H1 (cell line): ENCODE measurements at regions not wholly inside any gene's neighbourhood (a gene's known extent, or its start where the extent isn't known, plus 50 kb on each side); places are given as distances from the start of the nearest gene placed in this dataset.

Experiments
- CTCF ChIA-PET: fragments of 300-600 bp; sonication (Branson Sonifier 250); formaldehyde crosslinking; loops from one replicate; lab custom pipeline; 2021; ENCODE audit not compliant: partially characterized antibody; lab: Charles Lee
- POLR2A ChIA-PET: fragments of 300-600 bp; sonication (Branson Sonifier 250); formaldehyde crosslinking; loops from one replicate; lab custom pipeline; 2021; ENCODE audit warnings: inconsistent platforms; ENCODE audit not compliant: partially characterized antibody; lab: Charles Lee
- DNase-seq, 2 experiments: peaks; one replicate each; pipeline versions ENCODE4 v3.0.0 to v3.0.0-alpha.2; 2010 to 2022; ENCODE audit warnings: low spot score in 2 of 2, low read depth in 1 of 2, mixed read lengths in 1 of 2
- FAIRE-seq: peaks from 2 replicates; lab custom pipeline; 2011; peaks lifted over from hg19 to GRCh38; lab: Jason Lieb, UNC
- H2AFZ ChIP-seq: 2 replicates; pipeline ENCODE4 v1.8.1; 2012; ENCODE audit warnings: low read length, inconsistent platforms
- H2AK5ac ChIP-seq: 2 replicates; pipeline ENCODE4 v1.6.1; 2013; ENCODE audit warnings: low read depth, low read length
- H2BK120ac ChIP-seq: replicated peaks from 2 replicates; pipeline ENCODE3; 2013; ENCODE audit warnings: low read depth, low read length, inconsistent platforms
- H2BK12ac ChIP-seq: 2 replicates; pipeline ENCODE4 v1.6.1; 2013; ENCODE audit warnings: low read depth, low read length
- H2BK15ac ChIP-seq: 2 replicates; pipeline ENCODE4 v1.6.1; 2013; ENCODE audit warnings: low read length
- H2BK20ac ChIP-seq: 2 replicates; pipeline ENCODE4 v1.6.1; 2013; ENCODE audit warnings: low read length
- H2BK5ac ChIP-seq: 2 replicates; pipeline ENCODE4 v1.6.1; 2013; ENCODE audit warnings: low read depth, low read length
- H3K14ac ChIP-seq: 2 replicates; pipeline ENCODE4 v1.6.1; 2013; ENCODE audit warnings: inconsistent platforms; ENCODE audit not compliant: insufficient read length
- H3K18ac ChIP-seq: 2 replicates; pipeline ENCODE4 v1.6.1; 2013; ENCODE audit warnings: low read length; ENCODE audit errors: extremely low read depth
- H3K23ac ChIP-seq: 2 replicates; pipeline ENCODE4 v1.6.1; 2013; ENCODE audit warnings: inconsistent platforms; ENCODE audit not compliant: insufficient read length
- H3K23me2 ChIP-seq: 2 replicates; pipeline ENCODE4 v1.6.1; 2013; ENCODE audit warnings: low read depth, low read length
- H3K27ac ChIP-seq: 2 replicates; pipeline ENCODE4 v1.6.1; 2011; ENCODE audit warnings: low read depth, low read length, inconsistent platforms
- H3K27me3 ChIP-seq, 4 experiments: replicated peaks in 1 of 4; 1 replicate in 1 of 4; 2 replicates in 3 of 4; pipeline versions ENCODE4 v1.6.1 to v1.8.1; 2011 to 2013; ENCODE audit warnings: low read length in 3 of 4, mild to moderate bottlenecking in 3 of 4, inconsistent platforms in 2 of 4, mixed read lengths in 2 of 4, moderate library complexity in 1 of 4; ENCODE audit not compliant: control insufficient read depth in 3 of 4, insufficient read depth in 3 of 4; ENCODE audit errors: extremely low read depth in 1 of 4
- H3K36me3 ChIP-seq, 4 experiments: 2 replicates each; pipeline versions ENCODE4 v1.6.1 to v1.8.1; 2011 to 2013; ENCODE audit warnings: mild to moderate bottlenecking in 4 of 4, low read length in 3 of 4, moderate library complexity in 2 of 4, control low read depth in 1 of 4, inconsistent platforms in 1 of 4; ENCODE audit not compliant: insufficient read depth in 4 of 4, control insufficient read depth in 2 of 4
- H3K4ac ChIP-seq: replicated peaks from 2 replicates; pipeline ENCODE3; 2013; ENCODE audit warnings: low read length, low read depth, mixed read lengths, inconsistent platforms; ENCODE audit not compliant: insufficient read length
- H3K4me1 ChIP-seq, 4 experiments: replicated peaks in 1 of 4; 1 replicate in 1 of 4; 2 replicates in 3 of 4; pipeline versions ENCODE4 v1.6.1 to v1.8.1; 2011 to 2013; ENCODE audit warnings: low read length in 3 of 4, inconsistent platforms in 2 of 4, mixed read lengths in 1 of 4; ENCODE audit not compliant: insufficient read depth in 4 of 4, control insufficient read depth in 3 of 4
- H3K4me2 ChIP-seq, 2 experiments: 2 replicates each; pipeline versions ENCODE4 v1.6.1 to v1.8.1; 2011 to 2013; ENCODE audit warnings: low read depth in 2 of 2, low read length in 2 of 2, control low read depth in 1 of 2, inconsistent platforms in 1 of 2, mild to moderate bottlenecking in 1 of 2; ENCODE audit not compliant: insufficient read depth in 1 of 2
- H3K4me3 ChIP-seq, 4 experiments: fragments of 200-600, 300-600 bp in 1 of 4; sonication (generic), shearing (Covaris generic), sonication (Bioruptor Twin) in 1 of 4; 2 replicates each; pipeline versions ENCODE4 v1.5.1 to v1.8.1; 2011 to 2016; ENCODE audit warnings: low read length in 4 of 4, low read depth in 3 of 4, control low read depth in 2 of 4, inconsistent platforms in 2 of 4, mild to moderate bottlenecking in 2 of 4, mixed read lengths in 1 of 4, moderate library complexity in 1 of 4; ENCODE audit not compliant: insufficient read depth in 2 of 4; ENCODE audit errors: extremely low read depth in 1 of 4
- H3K56ac ChIP-seq: replicated peaks from 2 replicates; pipeline ENCODE3; 2013; ENCODE audit warnings: low read depth, mild to moderate bottlenecking, mixed read lengths, low read length, inconsistent platforms; ENCODE audit not compliant: insufficient read length
- H3K79me1 ChIP-seq: 2 replicates; pipeline ENCODE4 v1.6.1; 2013; ENCODE audit warnings: low read depth, low read length, control low read depth
- H3K79me2 ChIP-seq, 2 experiments: 2 replicates each; pipeline versions ENCODE4 v1.6.1 to v1.8.1; 2012 to 2013; ENCODE audit warnings: low read length in 2 of 2, mild to moderate bottlenecking in 2 of 2, inconsistent platforms in 1 of 2; ENCODE audit not compliant: insufficient read depth in 2 of 2, control insufficient read depth in 1 of 2
- H3K9ac ChIP-seq, 4 experiments: replicated peaks in 1 of 4; 1 replicate in 1 of 4; 2 replicates in 3 of 4; pipeline versions ENCODE4 v1.6.1 to v1.8.1; 2011 to 2013; ENCODE audit warnings: low read depth in 3 of 4, low read length in 3 of 4, control low read depth in 2 of 4, mild to moderate bottlenecking in 2 of 4, moderate library complexity in 2 of 4, inconsistent platforms in 1 of 4; ENCODE audit errors: extremely low read depth in 1 of 4
- H3K9me3 ChIP-seq, 2 experiments: 2 replicates each; pipeline versions ENCODE4 v1.6.1 to v1.8.1; 2012 to 2013; ENCODE audit warnings: mild to moderate bottlenecking in 2 of 2, moderate library complexity in 2 of 2, control low read depth in 1 of 2, inconsistent platforms in 1 of 2, low read depth in 1 of 2, low read length in 1 of 2, mixed read lengths in 1 of 2; ENCODE audit not compliant: insufficient read depth in 2 of 2
- H4K20me1 ChIP-seq, 2 experiments: replicated peaks in 1 of 2; 2 replicates each; pipeline versions ENCODE3 to v1.8.1; 2011 to 2013; ENCODE audit warnings: inconsistent platforms in 2 of 2, low read length in 2 of 2, mild to moderate bottlenecking in 1 of 2; ENCODE audit not compliant: insufficient read depth in 2 of 2, control insufficient read depth in 1 of 2
- H4K5ac ChIP-seq: 2 replicates; pipeline ENCODE4 v1.6.1; 2013; ENCODE audit warnings: low read length, low read depth, mixed read lengths, inconsistent platforms; ENCODE audit not compliant: insufficient read length
- H4K8ac ChIP-seq: 2 replicates; pipeline ENCODE4 v1.8.0; 2013; ENCODE audit warnings: mild to moderate bottlenecking, moderate library complexity, low read length, inconsistent platforms; ENCODE audit not compliant: insufficient read depth; ENCODE audit errors: extremely low read depth
- H4K91ac ChIP-seq: replicated peaks from 2 replicates; pipeline ENCODE3; 2013; ENCODE audit warnings: low read length, mixed read lengths, inconsistent platforms; ENCODE audit not compliant: insufficient read length
- BRCA1 ChIP-seq: IDR thresholded peaks from 2 replicates; pipeline ENCODE4 v1.6.1; 2012; ENCODE audit warnings: low read depth, low read length, improper control_type of control experiment
- E2F6 ChIP-seq: IDR thresholded peaks from 2 replicates; pipeline ENCODE4 v1.6.1; 2012; ENCODE audit warnings: inconsistent platforms
- FOSL1 ChIP-seq: IDR thresholded peaks from 2 replicates; pipeline ENCODE4 v1.6.1; 2011; ENCODE audit warnings: mild to moderate bottlenecking, low read depth, low read length, moderate library complexity; ENCODE audit not compliant: insufficient read depth
- JUND ChIP-seq: IDR thresholded peaks from 2 replicates; pipeline ENCODE4 v1.6.1; 2011; ENCODE audit warnings: mild to moderate bottlenecking, improper control_type of control experiment, low read length
- PHF8 ChIP-seq: fragments of 200-600 bp; sonication (generic); conservative IDR thresholded peaks from 2 replicates; pipeline ENCODE4 v1.7.1; 2012; ENCODE audit warnings: low read depth, mild to moderate bottlenecking, inconsistent platforms, low read length, moderate library complexity
- SIN3A ChIP-seq, 2 experiments: IDR thresholded peaks in 1 of 2; conservative IDR thresholded peaks in 1 of 2; 2 replicates each; pipeline ENCODE4 v1.6.1; 2011 to 2012; ENCODE audit warnings: low read length in 2 of 2, improper control_type of control experiment in 1 of 2, low read depth in 1 of 2, mild to moderate bottlenecking in 1 of 2
- SP2 ChIP-seq: IDR thresholded peaks from 2 replicates; pipeline ENCODE4 v1.6.1; 2012; ENCODE audit warnings: mild to moderate bottlenecking, low read length, inconsistent platforms
- WGBS, 2 experiments: shearing (Covaris generic) in 1 of 2; methylation state at CpG; one replicate each; pipeline versions ENCODE4 v1.1.6 to v1.1.7; 2013 to 2015; ENCODE audit warnings: low lambda C conversion rate in 2 of 2, mixed read lengths in 2 of 2, inconsistent platforms in 1 of 2, low coverage in 1 of 2, missing lambda C conversion rate in 1 of 2; ENCODE audit not compliant: insufficient replicate concordance in 2 of 2, insufficient coverage in 1 of 2, insufficient read length in 1 of 2; ENCODE audit errors: extremely low coverage in 1 of 2, missing lambda C conversion rate in 1 of 2; 5-methylcytosine and 5-hydroxymethylcytosine counted together

GRCh38 chr7:15765753-15766152 lies 79.3 kb upstream of the MEOX2 start:
- no peak for FAIRE-seq
- TF ChIP-seq SIN3A (conservative IDR thresholded peaks at IDR 0.05 in 1 of 2, IDR thresholded peaks at IDR 0.05 in 1 of 2; ENCODE audit: low read depth in 1 of 2, low read length in 2 of 2) (no peak), BRCA1 (no peak), PHF8 (no peak), JUND (no peak), E2F6 (no peak), SP2 (no peak), FOSL1 (no peak)

More at GRCh38 chr7:15765753-15766152, 79.3 kb upstream of the MEOX2 start:
- Histone ChIP-seq H3K27me3 (no peaks in the 10 kb centered on the region), H3K4me1 (no peaks in the 10 kb centered on the region), H3K27ac (no peak overlapping the region), H2BK120ac (no peak overlapping the region), H4K5ac (no peak overlapping the region), H3K23ac (no peak overlapping the region), H3K79me2 (no peaks in the 10 kb centered on the region), H4K8ac (no peak overlapping the region), H3K36me3 (no peaks in the 10 kb centered on the region), H3K18ac (no peak overlapping the region), H3K9me3 (no peaks in the 10 kb centered on the region), H2BK12ac (no peak overlapping the region), H3K4me3 (no peak overlapping the region), H3K4ac (no peak overlapping the region), H2BK20ac (no peak overlapping the region), H2AFZ (no peak overlapping the region), H2AK5ac (no peak overlapping the region), H2BK5ac (no peak overlapping the region), H3K79me1 (no peaks in the 10 kb centered on the region), H4K91ac (no peak overlapping the region), H3K14ac (no peak overlapping the region), H3K9ac (no peak overlapping the region), H2BK15ac (no peak overlapping the region), H3K23me2 (no peaks in the 10 kb centered on the region), H3K56ac (no peak overlapping the region), H3K4me2 (no peak overlapping the region), H4K20me1 (no peaks in the 10 kb centered on the region)
- POLR2A ChIA-PET = no interaction called here
- DNase-seq = no peak
- WGBS, 2 experiments = 91% methylated on average over 5 of the region's 5 CpGs; no CpG with 5 or more reads in 1 of the 2 experiments
- CTCF ChIA-PET = interaction anchor here (0.6 kb wide), 1 partner anchor 277 kb away, joined by 3 read pairs; no protein-coding TSS in a partner anchor
